Right lobe of liver (tissue), 6 donors: ENCODE measurements at regions not wholly inside any gene's neighbourhood (a gene's known extent, or its start where the extent isn't known, plus 50 kb on each side); places are given as distances from the start of the nearest gene placed in this dataset.

Experiments
- ATAC-seq, 4 donors: fragments of 200-7000 bp; cut with Tn5 transposase; one replicate each; pipeline ENCODE4 v1.9.1; 2020; ENCODE audit warnings: mild to moderate bottlenecking in 4 of 4, moderate library complexity in 4 of 4
- DNase-seq, 3 donors: peaks; one replicate each; pipeline ENCODE4 v3.0.0-alpha.2; 2020
- H3K27ac ChIP-seq, 3 donors: fragments of 200-600 bp; one replicate each; pipeline ENCODE4 v1.8.0; 2022
- H3K27me3 ChIP-seq, 2 donors: fragments of 200-600 bp; one replicate each; pipeline ENCODE4 v1.8.0; 2022
- H3K36me3 ChIP-seq, 4 donors: fragments of 200-600 bp; sonication (generic) in 1 of 4; one replicate each; pipeline versions ENCODE4 v1.5.1 to v1.8.0; 2017 to 2022; ENCODE audit warnings: control low read depth in 1 of 4
- H3K4me1 ChIP-seq, 4 donors: fragments of 200-600 bp; sonication (generic) in 1 of 4; one replicate each; pipeline versions ENCODE4 v1.5.1 to v1.8.0; 2017 to 2022; ENCODE audit warnings: control low read depth in 1 of 4
- H3K4me3 ChIP-seq, 3 donors: fragments of 200-600 bp; one replicate each; pipeline ENCODE4 v1.8.0; 2022
- H3K9me3 ChIP-seq, 4 donors: fragments of 200-600 bp; sonication (generic) in 1 of 4; one replicate each; pipeline versions ENCODE4 v1.5.1 to v1.8.0; 2017 to 2022; ENCODE audit warnings: control low read depth in 1 of 4
- CTCF ChIP-seq, 4 donors: fragments of 200-600 bp in 3 of 4; fragments of 450-650 bp in 1 of 4; IDR thresholded peaks; one replicate each; pipeline versions ENCODE4 v1.5.1 to v1.8.0; 2016 to 2022; ENCODE audit warnings: antibody characterized with exemption in 4 of 4, mild to moderate bottlenecking in 2 of 4
- POLR2A ChIP-seq: fragments of 450-650 bp; IDR thresholded peaks from one replicate; pipeline ENCODE4 v1.6.1; 2017; ENCODE audit warnings: antibody characterized with exemption, mild to moderate bottlenecking
- WGBS: methylation state at CpG from one replicate; pipeline ENCODE4 v1.1.6; 2018; ENCODE audit warnings: low coverage, low lambda C conversion rate; ENCODE audit not compliant: insufficient coverage; ENCODE audit errors: missing lambda C conversion rate; 5-methylcytosine and 5-hydroxymethylcytosine counted together
- intact Hi-C, 2 donors: fragments of 100-400 bp; cut with DNase I; formaldehyde crosslinking; loops; one replicate each; pipeline versions ENCODE4 v1.11.2 to v1.14.1; 2022
- donor health status: DM: no; HTN: yes; CAD: no.
- donor health status: DM: no; HTN: no; CAD: no.
- donor health status: DM: no; HTN: no; CAD: no.
- donor health status: DM: no; HTN: yes; CAD: no.
- donor health status: DM: no; HTN: yes; CAD: no.

DNA sequence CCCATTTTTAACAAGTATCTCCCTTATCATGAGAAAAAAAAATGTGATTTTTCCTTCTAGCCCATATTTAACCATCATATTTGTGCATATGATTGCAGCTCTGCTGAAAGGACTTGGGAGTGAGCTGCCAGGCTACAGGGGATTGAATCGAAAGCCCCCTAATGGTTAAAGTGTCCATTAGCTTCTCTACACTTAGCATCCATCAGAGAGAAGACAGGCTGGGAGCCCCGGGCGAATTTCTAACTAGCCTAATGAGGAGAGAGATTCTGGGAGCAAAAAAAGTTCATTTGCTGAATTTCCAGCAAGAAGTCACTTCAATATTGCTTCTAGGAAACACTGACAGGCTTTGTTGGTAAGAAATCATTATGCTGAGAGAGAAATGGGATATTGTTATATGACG, 848.8 kb downstream of the TDRD15 start:
- no peak overlapping the region for H3K4me3 ChIP-seq
- DNase-seq, result no peak
- no peaks in the 10 kb centered on the region for H3K9me3 ChIP-seq
- H3K4me1 ChIP-seq, result no peaks in the 10 kb centered on the region
- intact Hi-C loops, result no loop called here
- TF ChIP-seq CTCF (IDR thresholded peaks at IDR 0.05) (no peak), POLR2A (no peak)
- no peak overlapping the region for H3K27ac ChIP-seq
- no peaks in the 10 kb centered on the region for H3K27me3 ChIP-seq
- WGBS, result 40% methylated on average over 4 of the region's 4 CpGs
- no peaks in the 10 kb centered on the region for H3K36me3 ChIP-seq
- no peak for ATAC-seq

- DNase-seq (no peak), ATAC-seq (no peak)
- H3K36me3 ChIP-seq, result no peaks in the 10 kb centered on the region
- no peaks in the 10 kb centered on the region for H3K27me3 ChIP-seq
- WGBS, result 44% methylated on average over 1 of the region's 1 CpG
- no peak overlapping the region for H3K27ac ChIP-seq
- H3K4me1 ChIP-seq, result no peaks in the 10 kb centered on the region
- no peak for TF ChIP-seq POLR2A
- no peak for TF ChIP-seq CTCF (IDR thresholded peaks at IDR 0.05)
- no peak overlapping the region for H3K4me3 ChIP-seq
- intact Hi-C loops, result no loop called here
- no peaks in the 10 kb centered on the region for H3K9me3 ChIP-seq
Measured at GRCh38 chr2:21981127-21981526, 857.4 kb downstream of the TDRD15 start.

DNA sequence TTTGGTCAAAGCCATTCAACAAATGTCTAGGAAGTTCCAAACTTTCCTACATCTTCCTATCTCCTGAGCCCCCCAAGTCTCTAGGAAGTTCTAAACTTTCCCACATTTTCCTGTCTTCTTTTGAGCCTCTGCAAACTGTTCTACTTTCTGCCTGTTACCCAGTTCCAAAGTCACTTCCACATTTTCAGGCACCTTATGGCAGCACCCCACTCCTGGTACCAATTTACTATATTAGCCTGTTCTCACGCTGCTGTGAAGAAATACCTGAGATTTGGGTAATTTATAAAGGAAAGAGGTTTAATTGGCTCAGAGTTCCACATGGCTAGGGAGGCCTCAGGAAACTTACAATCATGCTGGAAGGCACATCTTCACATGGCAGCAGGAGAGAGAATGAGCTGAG, 869.2 kb downstream of the TDRD15 start:
- Histone ChIP-seq H3K36me3 (no peaks in the 10 kb centered on the region), H3K27me3 (no peaks in the 10 kb centered on the region), H3K9me3 (peaks cover 0 to 3% (median 0%) of the 10 kb centered on the region in 4 donors), H3K4me3 (no peak overlapping the region), H3K27ac (no peak overlapping the region), H3K4me1 (no peaks in the 10 kb centered on the region)
- intact Hi-C loops, result no loop called here
- TF ChIP-seq POLR2A, result no peak
- TF ChIP-seq CTCF (IDR thresholded peaks at IDR 0.05), result no peak
- no peak for ATAC-seq
- WGBS, result 64% methylated on average over 1 of the region's 1 CpG
- DNase-seq, result no peak

- Histone ChIP-seq H3K4me1 (no peaks in the 10 kb centered on the region), H3K36me3 (no peaks in the 10 kb centered on the region), H3K27ac (no peak overlapping the region), H3K4me3 (no peak overlapping the region), H3K27me3 (no peaks in the 10 kb centered on the region), H3K9me3 (peaks cover 0 to 3% (median 0%) of the 10 kb centered on the region in 4 donors)
- TF ChIP-seq POLR2A (no peak), CTCF (IDR thresholded peaks at IDR 0.05) (no peak)
- no peak for DNase-seq
- intact Hi-C loops, result no loop called here
- WGBS, result 73% methylated on average over 2 of the region's 5 CpGs
- no peak for ATAC-seq
Measured at GRCh38 chr2:21996339-21996738, 872.6 kb downstream of the TDRD15 start.

GRCh38 chr2:21999522-21999921, 875.8 kb downstream of the TDRD15 start:
- ATAC-seq (no peak), DNase-seq (no peak)
- H3K27me3 ChIP-seq, result no peaks in the 10 kb centered on the region
- TF ChIP-seq CTCF (IDR thresholded peaks at IDR 0.05), result no peak
- no peak for TF ChIP-seq POLR2A
- no peak overlapping the region for H3K27ac ChIP-seq
- no peak overlapping the region for H3K4me3 ChIP-seq
- no peaks in the 10 kb centered on the region for H3K4me1 ChIP-seq
- no peaks in the 10 kb centered on the region for H3K36me3 ChIP-seq
- 20% methylated on average over 1 of the region's 1 CpG for WGBS
- intact Hi-C loops, result no loop called here
- no peaks in the 10 kb centered on the region for H3K9me3 ChIP-seq
